ENCODE measurements at regions not wholly inside any gene's neighbourhood (a gene's known extent, or its start where the extent isn't known, plus 50 kb on each side); places are given as distances from the start of the nearest gene placed in this dataset.
"Not testable (repeated sequence)": the region's sequence is repeated elsewhere in the genome, so short reads cannot be mapped to it uniquely, and the experiment has no call there.

DNA sequence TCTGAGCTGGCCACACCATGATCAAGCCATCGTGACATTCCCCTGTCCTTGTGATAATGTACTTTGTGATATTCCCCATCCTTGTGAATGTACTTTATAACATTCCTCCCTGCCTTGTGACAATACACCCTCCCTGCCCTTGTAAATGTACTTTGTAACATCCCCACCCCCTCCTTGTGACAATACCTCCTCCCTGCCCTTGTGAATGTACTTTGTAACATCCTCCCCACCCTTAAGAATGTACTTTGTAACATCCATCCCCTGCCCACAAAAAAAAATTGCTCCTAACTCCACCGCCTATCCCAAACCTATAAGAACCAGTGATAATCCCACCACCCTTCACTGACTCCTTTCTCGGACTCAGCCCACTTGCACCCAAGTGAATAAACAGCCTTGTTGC is 128.8 kb upstream of the ATF7IP start:
- TF ChIP-seq, protein P1, sequence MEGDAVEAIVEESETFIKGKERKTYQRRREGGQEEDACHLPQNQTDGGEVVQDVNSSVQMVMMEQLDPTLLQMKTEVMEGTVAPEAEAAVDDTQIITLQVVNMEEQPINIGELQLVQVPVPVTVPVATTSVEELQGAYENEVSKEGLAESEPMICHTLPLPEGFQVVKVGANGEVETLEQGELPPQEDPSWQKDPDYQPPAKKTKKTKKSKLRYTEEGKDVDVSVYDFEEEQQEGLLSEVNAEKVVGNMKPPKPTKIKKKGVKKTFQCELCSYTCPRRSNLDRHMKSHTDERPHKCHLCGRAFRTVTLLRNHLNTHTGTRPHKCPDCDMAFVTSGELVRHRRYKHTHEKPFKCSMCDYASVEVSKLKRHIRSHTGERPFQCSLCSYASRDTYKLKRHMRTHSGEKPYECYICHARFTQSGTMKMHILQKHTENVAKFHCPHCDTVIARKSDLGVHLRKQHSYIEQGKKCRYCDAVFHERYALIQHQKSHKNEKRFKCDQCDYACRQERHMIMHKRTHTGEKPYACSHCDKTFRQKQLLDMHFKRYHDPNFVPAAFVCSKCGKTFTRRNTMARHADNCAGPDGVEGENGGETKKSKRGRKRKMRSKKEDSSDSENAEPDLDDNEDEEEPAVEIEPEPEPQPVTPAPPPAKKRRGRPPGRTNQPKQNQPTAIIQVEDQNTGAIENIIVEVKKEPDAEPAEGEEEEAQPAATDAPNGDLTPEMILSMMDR (conservative IDR thresholded peaks at IDR 0.05; ENCODE audit: low read depth, low read length), result not testable (repeated sequence)
- not testable (repeated sequence) for TF ChIP-seq EZH2 (IDR thresholded peaks at IDR 0.05; ENCODE audit: borderline replicate concordance, low read depth, low read length, poor library complexity, severe bottlenecking)

Data from A673 (cell line).